Right cardiac atrium (tissue), 5 donors: ENCODE measurements at regions not wholly inside any gene's neighbourhood (a gene's known extent, or its start where the extent isn't known, plus 50 kb on each side); places are given as distances from the start of the nearest gene placed in this dataset.

Experiments
- ATAC-seq, 2 donors: fragments of 200-7000 bp; cut with Tn5 transposase; one replicate each; pipeline versions ENCODE4 v1.8.0 to v1.9.1; 2020; ENCODE audit warnings: moderate library complexity in 2 of 2, mild to moderate bottlenecking in 1 of 2
- DNase-seq, 3 donors: peaks; one replicate each; pipeline ENCODE4 v3.0.0-alpha.2; 2020
- H3K27ac ChIP-seq: one replicate; pipeline ENCODE4 v1.5.1; 2013; ENCODE audit warnings: mild to moderate bottlenecking, low read length, control low read depth, moderate library complexity
- H3K27me3 ChIP-seq: one replicate; pipeline ENCODE4 v1.6.1; 2013; ENCODE audit not compliant: control insufficient read depth, insufficient read depth
- H3K4me1 ChIP-seq: one replicate; pipeline ENCODE4 v1.6.1; 2013; ENCODE audit warnings: low read length; ENCODE audit not compliant: control insufficient read depth, insufficient read depth
- H3K4me3 ChIP-seq: one replicate; pipeline ENCODE4 v1.5.1; 2013; ENCODE audit warnings: low read length, control low read depth
- H3K9me3 ChIP-seq: one replicate; pipeline ENCODE4 v1.6.1; 2013; ENCODE audit warnings: low read length; ENCODE audit not compliant: control insufficient read depth
- WGBS: extraction: QIAGEN DNeasy Blood & Tissue Kit; methylation state at CpG from one replicate; pipeline ENCODE4 v1.1.7; 2013; 5-methylcytosine and 5-hydroxymethylcytosine counted together
- intact Hi-C, 4 donors: fragments of 100-400 bp; cut with DNase I; formaldehyde crosslinking; loops; one replicate each; pipeline versions ENCODE4 v1.11.0 to v1.14.0; 2022 to 2023
- donor health status: healthy with polysubstance abuse.
- donor health status: DM: no; HTN: yes; CAD: no.
- donor health status: DM: no; HTN: no; CAD: no.
- donor health status: DM: no; HTN: yes; CAD: no; lungs with severe emphysema.
- donor health status: DM: yes; HTN: yes; CAD: no.

GRCh38 chr5:117094114-117094815, 519.6 kb upstream of the SEMA6A start:
- ATAC-seq (no peak), DNase-seq (no peak)
- H3K9me3 ChIP-seq: no peaks in the 10 kb centered on the region
- no peaks in the 10 kb centered on the region for H3K27me3 ChIP-seq
- H3K4me1 ChIP-seq: no peaks in the 10 kb centered on the region
- WGBS: 98% methylated on average over 17 of the region's 17 CpGs
- intact Hi-C loops: no loop called here
- no peak overlapping the region for H3K27ac ChIP-seq
- H3K4me3 ChIP-seq: no peak overlapping the region

- no peak for ATAC-seq
- intact Hi-C loops: no loop called here
These were observed 519.0 kb upstream of the SEMA6A start for GRCh38 chr5:117093653-117094052.

GRCh38 chr5:117089001-117089400, 514.4 kb upstream of the SEMA6A start:
- ATAC-seq: no peak
- Histone ChIP-seq H3K9me3 (no peaks in the 10 kb centered on the region), H3K4me3 (no peak overlapping the region), H3K27ac (no peak overlapping the region), H3K4me1 (no peaks in the 10 kb centered on the region), H3K27me3 (no peaks in the 10 kb centered on the region)
- WGBS: 81% methylated on average over 2 of the region's 2 CpGs
- no peak for DNase-seq
- intact Hi-C loops: no loop called here

More at GRCh38 chr5:117093653-117094052, 519.0 kb upstream of the SEMA6A start:
- Histone ChIP-seq H3K9me3 (no peaks in the 10 kb centered on the region), H3K4me1 (no peaks in the 10 kb centered on the region), H3K4me3 (no peak overlapping the region), H3K27me3 (no peaks in the 10 kb centered on the region), H3K27ac (no peak overlapping the region)
- WGBS: 96% methylated on average over 12 of the region's 12 CpGs
- DNase-seq: no peak

- no peak for DNase-seq
- ATAC-seq: no peak
- H3K4me1 ChIP-seq: no peaks in the 10 kb centered on the region
- H3K4me3 ChIP-seq: no peak overlapping the region
- intact Hi-C loops: no loop called here
- 98% methylated on average over 2 of the region's 2 CpGs for WGBS
- no peaks in the 10 kb centered on the region for H3K27me3 ChIP-seq
- H3K27ac ChIP-seq: no peak overlapping the region
- no peaks in the 10 kb centered on the region for H3K9me3 ChIP-seq
These were observed 513.6 kb upstream of the SEMA6A start for GRCh38 chr5:117088176-117088575.

GRCh38 chr5:117084067-117084466, 509.4 kb upstream of the SEMA6A start:
- DNase-seq: no peak
- Histone ChIP-seq H3K27ac (no peak overlapping the region), H3K4me1 (no peaks in the 10 kb centered on the region), H3K9me3 (no peaks in the 10 kb centered on the region), H3K27me3 (no peaks in the 10 kb centered on the region), H3K4me3 (no peak overlapping the region)
- intact Hi-C loops: no loop called here
- no peak for ATAC-seq

- no peak for DNase-seq
- ATAC-seq: no peak
- H3K4me1 ChIP-seq: no peaks in the 10 kb centered on the region
- H3K9me3 ChIP-seq: no peaks in the 10 kb centered on the region
- intact Hi-C loops: no loop called here
- H3K27me3 ChIP-seq: no peaks in the 10 kb centered on the region
- no peak overlapping the region for H3K27ac ChIP-seq
- no peak overlapping the region for H3K4me3 ChIP-seq
- 69% methylated on average over 1 of the region's 1 CpG for WGBS
These were observed 508.4 kb upstream of the SEMA6A start for GRCh38 chr5:117082977-117083376.

- intact Hi-C loops: no loop called here
- H3K27me3 ChIP-seq: no peaks in the 10 kb centered on the region
- no peaks in the 10 kb centered on the region for H3K4me1 ChIP-seq
- ATAC-seq (no peak), DNase-seq (no peak)
- H3K4me3 ChIP-seq: no peak overlapping the region
- no peaks in the 10 kb centered on the region for H3K9me3 ChIP-seq
- WGBS: 86% methylated on average over 2 of the region's 2 CpGs
- no peak overlapping the region for H3K27ac ChIP-seq
These were observed 502.5 kb upstream of the SEMA6A start for GRCh38 chr5:117077142-117077541.

GRCh38 chr5:117072439-117072838, 497.8 kb upstream of the SEMA6A start:
- Histone ChIP-seq H3K9me3 (no peaks in the 10 kb centered on the region), H3K27me3 (no peaks in the 10 kb centered on the region), H3K4me1 (no peaks in the 10 kb centered on the region), H3K4me3 (no peak overlapping the region), H3K27ac (no peak overlapping the region)
- DNase-seq (no peak), ATAC-seq (no peak)
- intact Hi-C loops: no loop called here
- WGBS: 79% methylated on average over 2 of the region's 2 CpGs

- H3K27me3 ChIP-seq: no peaks in the 10 kb centered on the region
- H3K4me3 ChIP-seq: no peak overlapping the region
- 86% methylated on average over 1 of the region's 1 CpG for WGBS
- ATAC-seq (no peak), DNase-seq (no peak)
- no peaks in the 10 kb centered on the region for H3K9me3 ChIP-seq
- H3K4me1 ChIP-seq: no peaks in the 10 kb centered on the region
- intact Hi-C loops: no loop called here
- no peak overlapping the region for H3K27ac ChIP-seq
These were observed 491.2 kb upstream of the SEMA6A start for GRCh38 chr5:117065800-117066199.

GRCh38 chr5:117065161-117065560, 490.5 kb upstream of the SEMA6A start:
- no peak for ATAC-seq
- no peak for DNase-seq
- 95% methylated on average over 1 of the region's 1 CpG for WGBS
- Histone ChIP-seq H3K27me3 (no peaks in the 10 kb centered on the region), H3K4me3 (no peak overlapping the region), H3K27ac (no peak overlapping the region), H3K4me1 (no peaks in the 10 kb centered on the region), H3K9me3 (no peaks in the 10 kb centered on the region)
- intact Hi-C loops: no loop called here

- Histone ChIP-seq H3K27ac (no peak overlapping the region), H3K9me3 (no peaks in the 10 kb centered on the region), H3K27me3 (no peaks in the 10 kb centered on the region), H3K4me1 (no peaks in the 10 kb centered on the region), H3K4me3 (no peak overlapping the region)
- DNase-seq: no peak
- intact Hi-C loops: no loop called here
- 94% methylated on average over 1 of the region's 1 CpG for WGBS
- ATAC-seq: no peak
These were observed 485.5 kb upstream of the SEMA6A start for GRCh38 chr5:117060099-117060498.

- no peaks in the 10 kb centered on the region for H3K27me3 ChIP-seq
- H3K4me1 ChIP-seq: no peaks in the 10 kb centered on the region
- H3K4me3 ChIP-seq: no peak overlapping the region
- no peak for DNase-seq
- H3K9me3 ChIP-seq: no peaks in the 10 kb centered on the region
- ATAC-seq: no peak
- intact Hi-C loops: no loop called here
- H3K27ac ChIP-seq: no peak overlapping the region
These were observed 484.1 kb upstream of the SEMA6A start for GRCh38 chr5:117058740-117059139.
